ENCODE measurements at regions not wholly inside any gene's neighbourhood (a gene's known extent, or its start where the extent isn't known, plus 50 kb on each side); places are given as distances from the start of the nearest gene placed in this dataset.

- Mint-ChIP-seq H3K27ac (no peak overlapping the region), H3K9me3 (peaks cover 16 to 23% of the 10 kb centered on the region in 2 donors), H3K27me3 (ENCODE audit: low read depth in 2 of 2) (no peaks in the 10 kb centered on the region), H3K4me1 (no peaks in the 10 kb centered on the region), H3K36me3 (peaks cover 21% of the 10 kb centered on the region), H3K4me3 (no peak overlapping the region)
- WGBS (ENCODE audit: insufficient coverage): no CpG with 5 or more reads among the region's 2 CpGs
- DNase-seq (no peak), ATAC-seq (no peak)
- no peaks in the 10 kb centered on the region for H3K27me3 ChIP-seq (ENCODE audit: control insufficient read depth, insufficient read depth, low read length)
- TF ChIP-seq, protein P1, sequence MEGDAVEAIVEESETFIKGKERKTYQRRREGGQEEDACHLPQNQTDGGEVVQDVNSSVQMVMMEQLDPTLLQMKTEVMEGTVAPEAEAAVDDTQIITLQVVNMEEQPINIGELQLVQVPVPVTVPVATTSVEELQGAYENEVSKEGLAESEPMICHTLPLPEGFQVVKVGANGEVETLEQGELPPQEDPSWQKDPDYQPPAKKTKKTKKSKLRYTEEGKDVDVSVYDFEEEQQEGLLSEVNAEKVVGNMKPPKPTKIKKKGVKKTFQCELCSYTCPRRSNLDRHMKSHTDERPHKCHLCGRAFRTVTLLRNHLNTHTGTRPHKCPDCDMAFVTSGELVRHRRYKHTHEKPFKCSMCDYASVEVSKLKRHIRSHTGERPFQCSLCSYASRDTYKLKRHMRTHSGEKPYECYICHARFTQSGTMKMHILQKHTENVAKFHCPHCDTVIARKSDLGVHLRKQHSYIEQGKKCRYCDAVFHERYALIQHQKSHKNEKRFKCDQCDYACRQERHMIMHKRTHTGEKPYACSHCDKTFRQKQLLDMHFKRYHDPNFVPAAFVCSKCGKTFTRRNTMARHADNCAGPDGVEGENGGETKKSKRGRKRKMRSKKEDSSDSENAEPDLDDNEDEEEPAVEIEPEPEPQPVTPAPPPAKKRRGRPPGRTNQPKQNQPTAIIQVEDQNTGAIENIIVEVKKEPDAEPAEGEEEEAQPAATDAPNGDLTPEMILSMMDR (IDR thresholded peaks at IDR 0.05): no peak
- intact Hi-C loops (cut with micrococcal nuclease): no loop called here
- H3K9me3 ChIP-seq (ENCODE audit: control insufficient read depth, insufficient read depth, low read length): peaks cover 10% of the 10 kb centered on the region
- no peaks in the 10 kb centered on the region for H3K4me1 ChIP-seq (ENCODE audit: control insufficient read depth, insufficient read depth, low read length)
- no peak overlapping the region for H3K27ac ChIP-seq (ENCODE audit: low read length)
- H3K4me3 ChIP-seq (ENCODE audit: low read length): no peak overlapping the region
- H3K36me3 ChIP-seq (ENCODE audit: control insufficient read depth, insufficient read depth, low read length): no peaks in the 10 kb centered on the region
These were observed 802.5 kb upstream of the B3GALT2 start for GRCh38 chr1:193988885-193989284.

DNA sequence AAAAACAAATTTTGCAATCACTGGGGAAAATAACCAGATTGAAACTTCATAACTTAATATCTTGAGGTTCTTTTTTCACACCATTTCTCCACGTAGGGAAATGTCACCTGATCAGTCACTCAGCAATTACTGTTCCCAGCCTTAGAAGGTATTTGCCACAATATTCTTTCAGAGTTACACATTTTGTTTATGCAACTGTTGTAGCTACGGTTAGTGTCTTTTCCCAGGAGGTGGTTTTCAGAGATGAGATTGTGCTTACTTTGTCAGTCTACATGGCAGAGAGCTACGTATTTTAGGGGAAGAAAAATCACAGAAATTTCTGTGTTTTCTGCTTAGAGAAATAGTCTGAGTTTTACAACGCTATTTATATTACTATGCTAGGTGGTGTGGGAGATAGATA lies 792.8 kb upstream of the B3GALT2 start:
- no peak overlapping the region for H3K27ac ChIP-seq (ENCODE audit: low read length)
- Mint-ChIP-seq H3K36me3 (no peaks in the 10 kb centered on the region), H3K9me3 (peaks cover 3 to 8% of the 10 kb centered on the region in 2 donors), H3K27me3 (ENCODE audit: low read depth in 2 of 2) (no peaks in the 10 kb centered on the region), H3K4me1 (no peaks in the 10 kb centered on the region), H3K27ac (no peak overlapping the region), H3K4me3 (no peak overlapping the region)
- ATAC-seq: no peak
- no peaks in the 10 kb centered on the region for H3K27me3 ChIP-seq (ENCODE audit: control insufficient read depth, insufficient read depth, low read length)
- no peak overlapping the region for H3K4me3 ChIP-seq (ENCODE audit: low read length)
- H3K36me3 ChIP-seq (ENCODE audit: control insufficient read depth, insufficient read depth, low read length): no peaks in the 10 kb centered on the region
- TF ChIP-seq, protein P1 (IDR thresholded peaks at IDR 0.05): no peak
- no peaks in the 10 kb centered on the region for H3K9me3 ChIP-seq (ENCODE audit: control insufficient read depth, insufficient read depth, low read length)
- intact Hi-C loops (cut with micrococcal nuclease): no loop called here
- 81% methylated on average over 4 of the region's 4 CpGs for WGBS (ENCODE audit: insufficient coverage)
- no peaks in the 10 kb centered on the region for H3K4me1 ChIP-seq (ENCODE audit: control insufficient read depth, insufficient read depth, low read length)
- DNase-seq: no peak

DNA sequence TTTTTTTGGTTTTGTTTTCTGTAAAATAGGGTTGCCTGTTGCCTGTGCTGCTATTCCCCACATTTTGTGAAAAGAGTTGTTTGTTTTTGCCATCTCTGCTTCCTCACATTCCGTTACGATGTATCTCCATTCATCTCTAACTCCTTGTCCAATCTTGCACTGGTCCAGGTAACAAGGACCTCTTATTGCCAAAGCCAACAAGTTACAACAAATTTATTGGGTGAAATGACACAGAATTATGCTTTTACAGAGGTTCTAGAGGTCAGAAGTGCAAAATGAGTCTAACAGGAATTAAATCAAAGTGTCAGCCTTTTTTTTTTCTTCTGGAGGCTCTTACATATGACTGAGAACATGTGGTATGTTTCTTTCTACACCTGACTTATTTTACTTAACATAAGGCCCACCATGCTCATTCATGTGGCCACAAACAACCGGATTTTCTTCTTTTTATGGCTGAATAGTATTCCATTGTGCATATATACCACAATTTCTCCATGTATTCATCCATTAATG lies 787.9 kb upstream of the B3GALT2 start:
- H3K36me3 Mint-ChIP-seq: no peaks in the 10 kb centered on the region
- H3K27ac Mint-ChIP-seq: no peak overlapping the region
- no peak overlapping the region for H3K4me3 Mint-ChIP-seq
- no peak for ATAC-seq
- TF ChIP-seq, protein P1 (IDR thresholded peaks at IDR 0.05): no peak
- intact Hi-C loops (cut with micrococcal nuclease): no loop called here
- peaks cover 3 to 11% of the 10 kb centered on the region in 2 donors for H3K9me3 Mint-ChIP-seq
- H3K4me1 ChIP-seq (ENCODE audit: control insufficient read depth, insufficient read depth, low read length): no peaks in the 10 kb centered on the region
- no peaks in the 10 kb centered on the region for H3K4me1 Mint-ChIP-seq
- no CpG with 5 or more reads among the region's 3 CpGs for WGBS (ENCODE audit: insufficient coverage)
- no peak overlapping the region for H3K4me3 ChIP-seq (ENCODE audit: low read length)
- no peak overlapping the region for H3K27ac ChIP-seq (ENCODE audit: low read length)
- no peaks in the 10 kb centered on the region for H3K27me3 ChIP-seq (ENCODE audit: control insufficient read depth, insufficient read depth, low read length)
- no peaks in the 10 kb centered on the region for H3K36me3 ChIP-seq (ENCODE audit: control insufficient read depth, insufficient read depth, low read length)
- no peaks in the 10 kb centered on the region for H3K9me3 ChIP-seq (ENCODE audit: control insufficient read depth, insufficient read depth, low read length)
- no peak for DNase-seq
- H3K27me3 Mint-ChIP-seq (ENCODE audit: low read depth in 2 of 2): no peaks in the 10 kb centered on the region

- ATAC-seq (no peak), DNase-seq (no peak)
- H3K4me3 ChIP-seq (ENCODE audit: low read length): no peak overlapping the region
- intact Hi-C loops (cut with micrococcal nuclease): no loop called here
- Mint-ChIP-seq H3K9me3 (peaks cover 3 to 9% of the 10 kb centered on the region in 2 donors), H3K4me1 (no peaks in the 10 kb centered on the region), H3K4me3 (no peak overlapping the region), H3K27me3 (ENCODE audit: low read depth in 2 of 2) (no peaks in the 10 kb centered on the region), H3K36me3 (no peaks in the 10 kb centered on the region), H3K27ac (no peak overlapping the region)
- TF ChIP-seq, protein P1 (IDR thresholded peaks at IDR 0.05): no peak
- 87% methylated on average over 2 of the region's 3 CpGs for WGBS (ENCODE audit: insufficient coverage)
- H3K4me1 ChIP-seq (ENCODE audit: control insufficient read depth, insufficient read depth, low read length): no peaks in the 10 kb centered on the region
- H3K27ac ChIP-seq (ENCODE audit: low read length): no peak overlapping the region
- no peaks in the 10 kb centered on the region for H3K36me3 ChIP-seq (ENCODE audit: control insufficient read depth, insufficient read depth, low read length)
- no peaks in the 10 kb centered on the region for H3K9me3 ChIP-seq (ENCODE audit: control insufficient read depth, insufficient read depth, low read length)
- no peaks in the 10 kb centered on the region for H3K27me3 ChIP-seq (ENCODE audit: control insufficient read depth, insufficient read depth, low read length)
These were observed 787.0 kb upstream of the B3GALT2 start for GRCh38 chr1:193973428-193973827.

All from natural killer cell (primary cell).